RKO (cell line): ENCODE measurements at regions not wholly inside any gene's neighbourhood (a gene's known extent, or its start where the extent isn't known, plus 50 kb on each side); places are given as distances from the start of the nearest gene placed in this dataset.

ENCODE experiments used
- DNase-seq: peaks from one replicate; pipeline ENCODE4 v3.0.0-alpha.2; 2016; ENCODE audit warnings: low spot score

GRCh38 chr6:156564127-156564806 is 212.9 kb upstream of the ARID1B start:
- DNase-seq = peak; percentile 53

- no peak for DNase-seq
These were observed 213.5 kb upstream of the ARID1B start for GRCh38 chr6:156563714-156564113.

GRCh38 chr6:156562636-156563035 is 214.5 kb upstream of the ARID1B start:
- DNase-seq = no peak

GRCh38 chr6:156562019-156562418 is 215.2 kb upstream of the ARID1B start:
- DNase-seq = no peak

GRCh38 chr6:156560476-156560875 is 216.7 kb upstream of the ARID1B start:
- DNase-seq = no peak

GRCh38 chr6:156559162-156559690 is 218.0 kb upstream of the ARID1B start:
- no peak for DNase-seq

GRCh38 chr6:156557911-156558259 is 219.3 kb upstream of the ARID1B start:
- DNase-seq = no peak

GRCh38 chr6:156557251-156557910 is 219.8 kb upstream of the ARID1B start:
- DNase-seq = no peak

GRCh38 chr6:156556811-156557210 is 220.4 kb upstream of the ARID1B start:
- DNase-seq = no peak

GRCh38 chr6:156555116-156555515 is 222.1 kb upstream of the ARID1B start:
- DNase-seq = no peak

- DNase-seq = no peak
These were observed 223.0 kb upstream of the ARID1B start for GRCh38 chr6:156554160-156554559.

- DNase-seq = no peak
These were observed 224.3 kb upstream of the ARID1B start for GRCh38 chr6:156552849-156553248.

- DNase-seq = no peak
These were observed 226.2 kb upstream of the ARID1B start for GRCh38 chr6:156550949-156551348.

- no peak for DNase-seq
These were observed 231.2 kb upstream of the ARID1B start for GRCh38 chr6:156545931-156546330.

- DNase-seq = no peak
These were observed 232.2 kb upstream of the ARID1B start for GRCh38 chr6:156545021-156545420.

- DNase-seq = no peak
These were observed 233.1 kb upstream of the ARID1B start for GRCh38 chr6:156544046-156544445.

- DNase-seq = no peak
These were observed 233.7 kb upstream of the ARID1B start for GRCh38 chr6:156543431-156543830.

GRCh38 chr6:156538875-156539660 is 238.1 kb upstream of the ARID1B start:
- no peak for DNase-seq

GRCh38 chr6:156534594-156534993 is 242.6 kb upstream of the ARID1B start:
- DNase-seq = no peak

GRCh38 chr6:156533872-156534524 is 243.2 kb upstream of the ARID1B start:
- DNase-seq = no peak

GRCh38 chr6:156526081-156526480 is 251.1 kb upstream of the ARID1B start:
- no peak for DNase-seq

- no peak for DNase-seq
These were observed 251.6 kb upstream of the ARID1B start for GRCh38 chr6:156525541-156525940.
